PFSK-1 (cell line): ENCODE measurements at regions not wholly inside any gene's neighbourhood (a gene's known extent, or its start where the extent isn't known, plus 50 kb on each side); places are given as distances from the start of the nearest gene placed in this dataset.
A peak's percentile ranks its signal among the peaks of the same experiment; 100 is the strongest.

Source experiments
- FOXP2 ChIP-seq: optimal IDR thresholded peaks from 2 replicates; pipeline ENCODE3; 2011; ENCODE audit warnings: borderline replicate concordance, control low read depth, inconsistent platforms; ENCODE audit not compliant: insufficient read depth; ENCODE audit errors: extremely low read length, extremely low read depth
- POLR2AphosphoS5 ChIP-seq: IDR thresholded peaks from 2 replicates; pipeline ENCODE4 v1.6.1; 2012; ENCODE audit warnings: low read depth, mild to moderate bottlenecking, control low read depth, low read length, moderate library complexity
- SIN3A ChIP-seq: IDR thresholded peaks from 2 replicates; pipeline ENCODE4 v1.6.1; 2012; ENCODE audit warnings: mild to moderate bottlenecking, low read length, moderate library complexity, borderline replicate concordance; ENCODE audit not compliant: insufficient read depth
- TAF1 ChIP-seq: IDR thresholded peaks from 2 replicates; pipeline ENCODE4 v1.6.1; 2012; ENCODE audit warnings: low read length, control low read depth, borderline replicate concordance; ENCODE audit not compliant: insufficient read depth
- TF ChIP-seq, protein P1 (sequence below), 2 experiments: IDR thresholded peaks; 2 replicates each; pipeline versions ENCODE4 v1.6.1 to v1.8.0; 2011 to 2012; ENCODE audit warnings: low read depth in 2 of 2, low read length in 2 of 2, control low read depth in 1 of 2, inconsistent platforms in 1 of 2, mild to moderate bottlenecking in 1 of 2, moderate library complexity in 1 of 2; ENCODE audit not compliant: insufficient read depth in 1 of 2

DNA sequence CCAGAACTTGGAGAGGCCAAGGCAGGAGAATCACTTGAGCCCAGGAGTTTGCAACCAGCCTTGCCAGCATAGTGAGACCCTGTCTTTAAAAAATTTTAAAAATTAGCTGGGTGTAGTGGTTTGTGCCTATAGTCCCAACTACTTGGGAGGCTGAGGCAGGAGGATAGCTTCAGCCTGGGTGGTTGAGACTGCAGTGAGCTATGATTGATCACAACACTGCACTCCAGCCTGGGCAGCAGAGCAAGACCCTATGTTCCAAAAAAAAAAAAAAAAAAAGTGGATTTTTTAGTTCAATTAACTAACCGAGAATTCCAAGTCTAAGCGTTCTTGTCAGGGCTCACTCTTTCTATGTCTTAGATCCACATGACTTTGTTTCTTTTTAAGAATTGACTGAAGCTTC lies 130.3 kb upstream of the NRIP1 start:
- no peak for TF ChIP-seq POLR2AphosphoS5
- no peak for TF ChIP-seq SIN3A
- TF ChIP-seq, protein P1, sequence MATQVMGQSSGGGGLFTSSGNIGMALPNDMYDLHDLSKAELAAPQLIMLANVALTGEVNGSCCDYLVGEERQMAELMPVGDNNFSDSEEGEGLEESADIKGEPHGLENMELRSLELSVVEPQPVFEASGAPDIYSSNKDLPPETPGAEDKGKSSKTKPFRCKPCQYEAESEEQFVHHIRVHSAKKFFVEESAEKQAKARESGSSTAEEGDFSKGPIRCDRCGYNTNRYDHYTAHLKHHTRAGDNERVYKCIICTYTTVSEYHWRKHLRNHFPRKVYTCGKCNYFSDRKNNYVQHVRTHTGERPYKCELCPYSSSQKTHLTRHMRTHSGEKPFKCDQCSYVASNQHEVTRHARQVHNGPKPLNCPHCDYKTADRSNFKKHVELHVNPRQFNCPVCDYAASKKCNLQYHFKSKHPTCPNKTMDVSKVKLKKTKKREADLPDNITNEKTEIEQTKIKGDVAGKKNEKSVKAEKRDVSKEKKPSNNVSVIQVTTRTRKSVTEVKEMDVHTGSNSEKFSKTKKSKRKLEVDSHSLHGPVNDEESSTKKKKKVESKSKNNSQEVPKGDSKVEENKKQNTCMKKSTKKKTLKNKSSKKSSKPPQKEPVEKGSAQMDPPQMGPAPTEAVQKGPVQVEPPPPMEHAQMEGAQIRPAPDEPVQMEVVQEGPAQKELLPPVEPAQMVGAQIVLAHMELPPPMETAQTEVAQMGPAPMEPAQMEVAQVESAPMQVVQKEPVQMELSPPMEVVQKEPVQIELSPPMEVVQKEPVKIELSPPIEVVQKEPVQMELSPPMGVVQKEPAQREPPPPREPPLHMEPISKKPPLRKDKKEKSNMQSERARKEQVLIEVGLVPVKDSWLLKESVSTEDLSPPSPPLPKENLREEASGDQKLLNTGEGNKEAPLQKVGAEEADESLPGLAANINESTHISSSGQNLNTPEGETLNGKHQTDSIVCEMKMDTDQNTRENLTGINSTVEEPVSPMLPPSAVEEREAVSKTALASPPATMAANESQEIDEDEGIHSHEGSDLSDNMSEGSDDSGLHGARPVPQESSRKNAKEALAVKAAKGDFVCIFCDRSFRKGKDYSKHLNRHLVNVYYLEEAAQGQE (IDR thresholded peaks at IDR 0.05; ENCODE audit: insufficient read depth in 1 of 2, low read depth in 2 of 2, low read length in 2 of 2), result no peak
- TF ChIP-seq TAF1, result no peak
- no peak for TF ChIP-seq FOXP2

DNA sequence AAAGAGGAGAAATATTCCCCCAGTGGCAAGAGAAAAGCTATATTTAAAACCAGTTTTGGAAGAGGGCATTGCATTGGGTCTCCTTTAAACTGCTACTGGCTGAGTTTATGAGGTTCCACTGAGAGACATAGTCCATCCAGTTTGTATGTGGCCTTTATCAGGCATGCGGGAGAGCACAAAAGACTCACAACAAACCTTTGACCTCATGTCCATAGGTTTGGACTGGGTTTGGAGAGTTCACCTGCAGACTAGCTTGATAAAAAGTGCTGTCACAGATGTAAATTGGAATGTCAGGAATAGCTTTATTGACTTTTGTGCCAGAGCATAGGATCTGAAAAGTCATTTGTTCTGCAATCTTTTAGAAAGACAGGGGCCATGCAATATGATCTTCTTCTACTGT lies 131.0 kb upstream of the NRIP1 start:
- TF ChIP-seq TAF1, result no peak

DNA sequence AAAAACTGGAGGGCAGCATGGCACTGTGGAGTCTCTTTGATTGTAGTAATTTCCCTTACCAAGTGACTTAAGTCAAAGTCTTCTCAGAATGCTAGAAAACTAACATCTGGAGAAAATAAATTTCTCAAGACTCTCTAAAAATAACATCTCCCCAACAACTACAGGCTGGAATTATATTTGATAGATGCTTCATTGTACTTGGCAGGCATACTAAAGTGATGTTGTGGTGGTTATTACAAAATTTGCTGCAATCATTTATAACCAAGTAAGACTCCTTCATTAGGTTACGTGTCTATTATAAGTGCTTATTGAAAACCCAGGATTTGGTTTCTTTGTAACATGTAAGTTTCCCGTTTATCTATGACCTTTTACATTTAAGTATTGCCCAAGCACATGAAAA lies 132.9 kb upstream of the NRIP1 start:
- TF ChIP-seq TAF1 (no peak), FOXP2 (no peak), SIN3A (no peak), POLR2AphosphoS5 (no peak)
- TF ChIP-seq, protein P1 (IDR thresholded peaks at IDR 0.05; ENCODE audit: insufficient read depth in 1 of 2, low read depth in 2 of 2, low read length in 2 of 2), result no peak

DNA sequence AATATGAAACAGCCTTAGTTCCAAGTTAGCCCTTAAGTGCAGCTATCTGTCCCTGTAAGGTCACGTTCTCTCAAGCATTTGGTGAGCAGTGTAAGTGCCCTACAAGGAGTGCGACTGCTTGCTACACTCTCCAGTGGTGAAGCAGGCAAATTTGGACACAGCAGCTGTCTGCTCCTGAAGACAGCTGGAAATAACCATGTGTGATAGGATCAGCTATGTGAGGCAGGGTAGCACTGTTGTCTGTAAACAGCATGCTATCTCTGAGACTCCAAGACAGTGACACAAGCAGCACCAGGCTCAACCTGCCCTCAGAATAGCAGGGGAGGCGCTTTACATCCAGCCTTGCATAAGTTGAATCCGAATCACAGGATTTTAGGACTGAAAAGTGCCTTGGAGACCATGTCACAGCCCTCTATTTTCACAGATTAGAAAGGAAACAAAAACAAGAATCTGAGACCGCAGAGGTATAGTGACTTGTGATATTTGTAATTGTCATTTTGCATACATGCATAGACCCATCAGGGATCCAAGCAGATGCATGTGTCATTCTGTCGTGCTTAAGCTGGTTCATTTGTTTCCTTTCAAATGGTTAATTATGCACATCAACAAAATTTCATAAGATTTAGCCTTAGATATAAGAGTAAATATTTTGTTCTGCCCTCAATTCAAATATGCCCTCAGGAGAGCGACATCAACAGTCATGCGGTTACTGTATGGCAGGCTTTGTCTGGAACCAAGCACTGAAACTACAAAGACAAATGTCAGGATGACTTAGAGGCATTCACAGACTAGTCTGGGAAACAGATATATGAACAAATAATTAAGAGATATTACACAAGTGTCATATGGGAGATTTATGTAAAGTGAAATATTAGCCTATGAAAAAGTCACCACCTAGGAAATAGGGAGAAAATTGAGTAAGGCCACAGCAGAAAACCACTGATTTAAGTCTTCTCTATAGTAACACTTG lies 134.9 kb upstream of the NRIP1 start:
- TF ChIP-seq SIN3A (no peak), FOXP2 (peak; percentile 74)

DNA sequence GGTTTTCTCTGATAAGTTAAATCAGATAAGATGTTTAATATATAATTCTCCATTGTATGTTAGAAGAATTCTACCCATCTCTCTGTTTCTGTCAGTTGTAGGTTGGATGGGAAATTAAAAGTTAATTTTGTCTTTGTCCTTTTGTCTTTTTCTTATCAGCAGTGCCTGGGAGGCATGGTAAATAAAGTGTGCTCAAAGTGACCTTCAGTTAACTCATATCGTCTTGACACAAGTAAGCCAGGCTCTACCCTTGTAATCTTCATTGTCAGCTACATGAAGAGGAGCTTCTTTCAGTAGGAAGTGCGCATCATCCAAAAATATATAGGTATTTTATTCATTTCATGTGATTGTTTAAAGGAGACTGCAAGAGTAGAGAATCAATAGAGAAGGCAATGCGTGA lies 138.9 kb upstream of the NRIP1 start:
- TF ChIP-seq, protein P1 (IDR thresholded peaks at IDR 0.05; ENCODE audit: insufficient read depth in 1 of 2, low read depth in 2 of 2, low read length in 2 of 2), result no peak
- TF ChIP-seq SIN3A (no peak), TAF1 (no peak), FOXP2 (no peak), POLR2AphosphoS5 (no peak)

DNA sequence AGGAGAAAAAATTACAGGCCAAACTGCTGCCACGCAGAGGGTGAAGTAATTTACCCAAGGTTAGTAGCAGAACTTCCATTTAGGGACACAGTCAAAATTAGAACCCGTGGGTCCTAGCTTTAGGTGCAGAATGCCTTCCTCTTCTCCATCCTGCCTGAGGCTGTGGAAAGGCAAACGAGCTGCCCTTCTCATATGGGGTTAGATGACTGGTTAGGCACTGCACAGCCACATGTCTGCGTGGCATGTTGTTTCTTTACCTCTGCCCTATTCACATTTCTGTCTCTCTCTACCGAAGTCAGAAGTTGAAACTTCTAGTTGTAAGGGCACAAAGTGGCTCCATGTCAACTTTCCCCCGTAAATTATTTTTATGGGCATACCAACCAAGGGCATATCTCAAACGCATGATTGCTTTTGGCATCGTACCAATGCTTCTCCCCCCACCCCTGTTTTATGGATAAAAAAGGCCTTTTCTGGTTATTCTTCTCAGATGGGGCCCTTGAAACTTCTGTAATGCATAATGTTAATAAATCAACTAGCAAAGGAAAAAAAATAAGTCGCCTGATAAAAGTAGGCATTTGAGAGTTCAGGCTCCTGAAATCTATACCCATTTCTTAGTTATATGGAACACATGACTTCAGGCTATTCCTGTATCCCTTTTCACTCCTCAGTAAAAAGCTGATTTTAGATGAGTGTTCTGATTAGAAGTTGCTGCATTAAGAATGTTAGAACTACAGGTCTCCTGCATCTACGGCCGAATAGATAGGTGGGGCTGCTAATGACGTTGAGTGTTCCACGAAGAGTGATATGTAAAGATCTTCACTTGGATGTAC lies 139.6 kb upstream of the NRIP1 start:
- TF ChIP-seq SIN3A, result no peak
- TF ChIP-seq FOXP2, result no peak
- TF ChIP-seq, protein P1 (IDR thresholded peaks at IDR 0.05; ENCODE audit: insufficient read depth in 1 of 2, low read depth in 2 of 2, low read length in 2 of 2), result no peak
- no peak for TF ChIP-seq TAF1
- no peak for TF ChIP-seq POLR2AphosphoS5
